Hepatocyte (in vitro differentiated cells): ENCODE measurements at regions not wholly inside any gene's neighbourhood (a gene's known extent, or its start where the extent isn't known, plus 50 kb on each side); places are given as distances from the start of the nearest gene placed in this dataset.

Experiments used
- DNase-seq: peaks from one replicate; pipeline ENCODE4 v3.0.0-alpha.2; 2016; ENCODE audit warnings: low spot score
- H2AFZ ChIP-seq: fragments of 200-600 bp; sonication (generic); 2 replicates; pipeline ENCODE4 v1.6.0; 2016; ENCODE audit warnings: antibody characterized with exemption, mild to moderate bottlenecking
- H3K27ac ChIP-seq: fragments of 200-600 bp; sonication (generic); 2 replicates; pipeline ENCODE4 v1.5.1; 2016; ENCODE audit warnings: mild to moderate bottlenecking
- H3K27me3 ChIP-seq: fragments of 200-600 bp; sonication (generic); 2 replicates; pipeline ENCODE4 v1.6.1; 2016
- H3K36me3 ChIP-seq: fragments of 200-600 bp; sonication (generic); replicated peaks from 2 replicates; pipeline ENCODE4 v1.5.1; 2016; ENCODE audit warnings: low read depth; ENCODE audit not compliant: insufficient read depth
- H3K4me1 ChIP-seq: fragments of 200-600 bp; sonication (generic); 2 replicates; pipeline ENCODE4 v1.5.1; 2016; ENCODE audit warnings: mild to moderate bottlenecking, moderate library complexity; ENCODE audit not compliant: insufficient read depth
- H3K4me2 ChIP-seq: fragments of 200-600 bp; sonication (generic); 2 replicates; pipeline ENCODE4 v1.6.0; 2016
- H3K4me3 ChIP-seq: fragments of 200-600 bp; sonication (generic); 2 replicates; pipeline ENCODE4 v1.5.1; 2016; ENCODE audit warnings: mild to moderate bottlenecking
- H3K79me2 ChIP-seq: fragments of 200-600 bp; sonication (generic); 2 replicates; pipeline ENCODE4 v1.6.0; 2017; ENCODE audit warnings: mild to moderate bottlenecking
- H3K9me2 ChIP-seq: fragments of 200-600 bp; sonication (generic); replicated peaks from 2 replicates; pipeline ENCODE4 v1.6.0; 2017; ENCODE audit warnings: mild to moderate bottlenecking; ENCODE audit not compliant: insufficient read depth
- H3K9me3 ChIP-seq: fragments of 200-600 bp; sonication (generic); 2 replicates; pipeline ENCODE4 v1.5.1; 2016; ENCODE audit warnings: low read depth, mild to moderate bottlenecking
- H4K20me1 ChIP-seq: fragments of 200-600 bp; sonication (generic); 2 replicates; pipeline ENCODE4 v1.6.0; 2016; ENCODE audit warnings: mild to moderate bottlenecking; ENCODE audit not compliant: insufficient read depth, poor library complexity, severe bottlenecking
- EZH2 ChIP-seq: fragments of 200-600 bp; sonication (generic); IDR thresholded peaks from 2 replicates; pipeline ENCODE4 v1.6.1; 2016; ENCODE audit warnings: antibody characterized with exemption, mild to moderate bottlenecking, borderline replicate concordance
- EZH2phosphoT487 ChIP-seq: fragments of 200-600 bp; sonication (generic); IDR thresholded peaks from one replicate; pipeline ENCODE4 v1.6.1; 2018; ENCODE audit warnings: antibody characterized with exemption, mild to moderate bottlenecking, low read depth, moderate library complexity; ENCODE audit not compliant: unreplicated experiment, severe bottlenecking
- WGBS: methylation state at CpG from one replicate; pipeline ENCODE4 v1.1.6; 2016; ENCODE audit warnings: low lambda C conversion rate; ENCODE audit errors: missing lambda C conversion rate; 5-methylcytosine and 5-hydroxymethylcytosine counted together
- TF ChIP-seq, protein P1 (sequence below): fragments of 200-600 bp; sonication (generic); IDR thresholded peaks from 2 replicates; pipeline ENCODE4 v1.5.1; 2016; ENCODE audit warnings: antibody characterized with exemption, mild to moderate bottlenecking; ENCODE audit not compliant: poor library complexity

DNA sequence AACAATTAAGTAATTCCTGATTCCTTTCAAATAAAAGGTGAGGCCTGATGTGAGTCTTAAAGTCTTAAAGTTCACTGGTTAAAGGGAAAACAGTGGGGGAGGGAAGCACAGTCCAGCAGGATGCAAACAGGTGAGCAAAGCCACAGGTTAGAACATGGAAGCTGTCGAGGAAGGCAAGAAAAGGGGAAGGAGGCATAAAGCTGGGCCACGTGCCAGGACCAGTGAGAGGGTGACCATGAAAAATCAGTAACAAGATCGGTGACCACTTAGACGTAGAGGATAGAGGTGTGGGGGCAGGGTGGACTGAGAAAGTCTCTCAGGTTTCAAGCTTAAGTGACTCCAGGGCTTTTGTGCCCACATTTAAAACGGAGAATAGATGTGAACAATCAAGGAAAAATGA is 231.3 kb downstream of the SETD4 start:
- no peak for DNase-seq
- Histone ChIP-seq H3K27ac (no peak overlapping the region), H3K4me1 (no peaks in the 10 kb centered on the region), H2AFZ (no peak overlapping the region), H3K79me2 (no peaks in the 10 kb centered on the region), H3K9me3 (no peaks in the 10 kb centered on the region), H4K20me1 (no peaks in the 10 kb centered on the region), H3K27me3 (no peaks in the 10 kb centered on the region), H3K36me3 (no peaks in the 10 kb centered on the region), H3K4me2 (no peak overlapping the region), H3K4me3 (no peak overlapping the region), H3K9me2 (no peaks in the 10 kb centered on the region)
- TF ChIP-seq, protein P1, sequence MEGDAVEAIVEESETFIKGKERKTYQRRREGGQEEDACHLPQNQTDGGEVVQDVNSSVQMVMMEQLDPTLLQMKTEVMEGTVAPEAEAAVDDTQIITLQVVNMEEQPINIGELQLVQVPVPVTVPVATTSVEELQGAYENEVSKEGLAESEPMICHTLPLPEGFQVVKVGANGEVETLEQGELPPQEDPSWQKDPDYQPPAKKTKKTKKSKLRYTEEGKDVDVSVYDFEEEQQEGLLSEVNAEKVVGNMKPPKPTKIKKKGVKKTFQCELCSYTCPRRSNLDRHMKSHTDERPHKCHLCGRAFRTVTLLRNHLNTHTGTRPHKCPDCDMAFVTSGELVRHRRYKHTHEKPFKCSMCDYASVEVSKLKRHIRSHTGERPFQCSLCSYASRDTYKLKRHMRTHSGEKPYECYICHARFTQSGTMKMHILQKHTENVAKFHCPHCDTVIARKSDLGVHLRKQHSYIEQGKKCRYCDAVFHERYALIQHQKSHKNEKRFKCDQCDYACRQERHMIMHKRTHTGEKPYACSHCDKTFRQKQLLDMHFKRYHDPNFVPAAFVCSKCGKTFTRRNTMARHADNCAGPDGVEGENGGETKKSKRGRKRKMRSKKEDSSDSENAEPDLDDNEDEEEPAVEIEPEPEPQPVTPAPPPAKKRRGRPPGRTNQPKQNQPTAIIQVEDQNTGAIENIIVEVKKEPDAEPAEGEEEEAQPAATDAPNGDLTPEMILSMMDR = no peak
- TF ChIP-seq EZH2phosphoT487 (no peak), EZH2 (no peak)
- 47% methylated on average over 5 of the region's 5 CpGs for WGBS

DNA sequence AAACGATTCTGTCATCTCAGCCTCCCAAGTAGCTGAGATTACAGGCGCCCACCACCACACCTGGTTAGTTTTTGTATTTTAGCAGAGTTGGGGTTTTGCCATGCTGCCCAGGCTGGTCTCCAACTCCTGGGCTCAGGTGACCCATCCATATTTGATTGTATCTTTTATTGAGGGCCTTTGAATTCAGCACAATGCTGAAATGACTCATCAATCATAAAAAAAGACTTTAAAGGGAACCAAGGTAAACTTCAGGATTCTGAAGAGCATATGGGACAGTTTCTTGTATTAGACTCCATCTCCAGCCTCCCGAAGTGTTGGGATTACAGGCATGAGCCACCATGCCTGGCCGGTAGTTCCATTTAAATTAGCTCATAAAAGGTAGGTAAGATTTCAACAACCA is 232.2 kb downstream of the SETD4 start:
- 94% methylated on average over 4 of the region's 4 CpGs for WGBS
- Histone ChIP-seq H3K9me2 (no peaks in the 10 kb centered on the region), H3K27me3 (no peaks in the 10 kb centered on the region), H3K79me2 (no peaks in the 10 kb centered on the region), H3K4me1 (no peaks in the 10 kb centered on the region), H3K27ac (no peak overlapping the region), H3K9me3 (no peaks in the 10 kb centered on the region), H4K20me1 (no peaks in the 10 kb centered on the region), H3K4me2 (no peak overlapping the region), H3K36me3 (no peaks in the 10 kb centered on the region), H3K4me3 (no peak overlapping the region), H2AFZ (no peak overlapping the region)
- DNase-seq = no peak
- no peak for TF ChIP-seq EZH2
- TF ChIP-seq EZH2phosphoT487 = no peak
- TF ChIP-seq, protein P1 = no peak

DNA sequence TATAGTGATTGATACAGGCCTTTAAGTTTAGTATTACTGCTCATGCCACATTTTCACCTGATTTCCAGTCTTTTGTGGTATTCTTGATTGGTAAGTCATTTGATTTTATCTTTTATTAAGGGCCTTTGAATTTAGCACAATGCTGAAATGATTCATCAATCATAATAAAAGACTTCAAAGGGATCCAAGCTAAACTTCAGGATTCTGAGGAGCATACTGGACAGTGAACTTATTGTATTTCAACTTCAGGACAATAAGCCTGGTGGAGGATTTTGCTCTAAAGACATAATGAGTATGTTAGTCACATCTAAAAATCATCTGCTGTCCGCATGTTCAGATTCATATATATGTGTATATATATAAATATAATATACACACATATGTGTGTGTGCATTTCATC is 233.3 kb downstream of the SETD4 start:
- TF ChIP-seq, protein P1 = no peak
- TF ChIP-seq EZH2 (no peak), EZH2phosphoT487 (no peak)
- Histone ChIP-seq H3K4me2 (no peak overlapping the region), H3K9me2 (no peaks in the 10 kb centered on the region), H3K4me1 (no peaks in the 10 kb centered on the region), H2AFZ (no peak overlapping the region), H3K9me3 (no peaks in the 10 kb centered on the region), H3K79me2 (no peaks in the 10 kb centered on the region), H3K27ac (no peak overlapping the region), H3K4me3 (no peak overlapping the region), H4K20me1 (no peaks in the 10 kb centered on the region), H3K27me3 (no peaks in the 10 kb centered on the region), H3K36me3 (no peaks in the 10 kb centered on the region)
- WGBS = 96% methylated on average over 1 of the region's 1 CpG
- no peak for DNase-seq
